GM23248 (cell line): ENCODE measurements at regions not wholly inside any gene's neighbourhood (a gene's known extent, or its start where the extent isn't known, plus 50 kb on each side); places are given as distances from the start of the nearest gene placed in this dataset.

Source experiments
- EZH2 ChIP-seq: fragments of 200-600 bp; sonication (generic); IDR thresholded peaks from 2 replicates; pipeline ENCODE4 v1.6.1; 2018; ENCODE audit warnings: antibody characterized with exemption, mild to moderate bottlenecking; ENCODE audit not compliant: insufficient read depth, poor library complexity, severe bottlenecking
- EZH2phosphoT487 ChIP-seq: fragments of 200-600 bp; sonication (generic); IDR thresholded peaks from 2 replicates; pipeline ENCODE4 v1.6.1; 2018; ENCODE audit warnings: antibody characterized with exemption, moderate library complexity, mild to moderate bottlenecking, low read depth; ENCODE audit not compliant: insufficient read depth

GRCh38 chr15:87733977-87734376 lies 522.6 kb downstream of the NTRK3 start:
- TF ChIP-seq EZH2phosphoT487: no peak
- no peak for TF ChIP-seq EZH2
